K562 (cell line): ENCODE measurements at regions not wholly inside any gene's neighbourhood (a gene's known extent, or its start where the extent isn't known, plus 50 kb on each side); places are given as distances from the start of the nearest gene placed in this dataset.

Source experiments
- ATAC-seq: fragments of 200-7000 bp; cut with Tn5 transposase; 3 replicates; pipeline ENCODE4 v1.9.1; 2020; ENCODE audit warnings: moderate library complexity
- BruUV-seq: library from RNA; stranded (reverse); fragments of 400-500 nt; replicated peaks from 2 replicates; lab custom pipeline; 2021; lab: Mats Ljungman, UMichigan
- CTCF ChIA-PET: fragments of 300-600 bp; formaldehyde crosslinking; extraction: SDS; loops from one replicate; lab custom pipeline; 2021; ENCODE audit warnings: low intra/inter-chr PET ratio; lab: Yijun Ruan, JAX
- POLR2A ChIA-PET: fragments of 300-600, 350-650 bp; sonication (Branson Sonifier 250); formaldehyde crosslinking; extraction: SDS; loops from one replicate; lab custom pipeline; 2021; ENCODE audit warnings: antibody characterized with exemption, inconsistent platforms; lab: Yijun Ruan, JAX
- DNase-seq, 4 experiments: peaks; one replicate each; pipeline versions ENCODE4 v3.0.0 to v3.0.0-alpha.2; 2011 to 2018; ENCODE audit warnings: low spot score in 3 of 4, mixed read lengths in 3 of 4; ENCODE audit errors: extremely low read depth in 1 of 4
- FAIRE-seq: peaks from 2 replicates; lab custom pipeline; 2011; peaks lifted over from hg19 to GRCh38; lab: Jason Lieb, UNC
- H2AFZ ChIP-seq: 2 replicates; pipeline ENCODE4 v1.6.0; 2011; ENCODE audit warnings: low read depth, low read length, control low read depth, inconsistent platforms
- H3K27ac ChIP-seq: fragments of 200-600 bp; 3 replicates; pipeline ENCODE4 v1.8.0; 2011; ENCODE audit warnings: low read depth, mild to moderate bottlenecking, control low read depth, inconsistent platforms, low read length, moderate library complexity, mixed read lengths; ENCODE audit errors: extremely low read depth
- H3K27me3 ChIP-seq, 2 experiments: fragments of 300-600 bp in 1 of 2; 2 replicates in 1 of 2; 3 replicates in 1 of 2; pipeline versions ENCODE4 v1.6.0 to v1.8.0; 2011; ENCODE audit warnings: inconsistent platforms in 2 of 2, low read length in 2 of 2, mild to moderate bottlenecking in 1 of 2, mixed read lengths in 1 of 2, moderate library complexity in 1 of 2; ENCODE audit not compliant: control insufficient read depth in 2 of 2, insufficient read depth in 2 of 2
- H3K36me3 ChIP-seq: fragments of 300-600 bp; 3 replicates; pipeline ENCODE4 v1.8.0; 2011; ENCODE audit warnings: mild to moderate bottlenecking, low read length, inconsistent platforms; ENCODE audit not compliant: control insufficient read depth, insufficient read depth
- H3K4me1 ChIP-seq, 2 experiments: fragments of 200-600 bp in 1 of 2; replicated peaks in 1 of 2; 2 replicates in 1 of 2; 3 replicates in 1 of 2; pipeline versions ENCODE4 v1.5.1 to v1.8.0; 2011; ENCODE audit warnings: inconsistent platforms in 2 of 2, low read length in 2 of 2, mild to moderate bottlenecking in 1 of 2, mixed read lengths in 1 of 2, moderate library complexity in 1 of 2; ENCODE audit not compliant: control insufficient read depth in 2 of 2, insufficient read depth in 2 of 2
- H3K4me2 ChIP-seq: 2 replicates; pipeline ENCODE4 v1.6.1; 2011; ENCODE audit warnings: low read length, control low read depth, inconsistent platforms, mixed read lengths; ENCODE audit not compliant: insufficient read depth
- H3K4me3 ChIP-seq: fragments of 200-600 bp; sonication (generic), shearing (Covaris generic); 2 replicates; pipeline ENCODE4 v1.5.1; 2016; ENCODE audit warnings: control low read depth, inconsistent platforms
- H3K79me2 ChIP-seq: fragments of 200-600 bp; 3 replicates; pipeline ENCODE4 v1.8.0; 2011; ENCODE audit warnings: low read length, inconsistent platforms; ENCODE audit not compliant: control insufficient read depth, insufficient read depth
- H3K9ac ChIP-seq, 2 experiments: 2 replicates each; pipeline versions ENCODE4 v1.6.0 to v1.6.1; 2011; ENCODE audit warnings: low read depth in 2 of 2, low read length in 2 of 2, control low read depth in 1 of 2, inconsistent platforms in 1 of 2, mild to moderate bottlenecking in 1 of 2, mixed read lengths in 1 of 2; ENCODE audit not compliant: insufficient read depth in 1 of 2
- H3K9me1 ChIP-seq: one replicate; pipeline ENCODE4 v1.6.0; 2011; ENCODE audit warnings: inconsistent platforms, mild to moderate bottlenecking, low read length, moderate library complexity; ENCODE audit not compliant: control insufficient read depth, insufficient read depth
- H3K9me3 ChIP-seq: replicated peaks from 2 replicates; pipeline ENCODE4 v1.5.1; 2011; ENCODE audit warnings: low read depth, low read length, inconsistent platforms; ENCODE audit not compliant: control insufficient read depth, insufficient read depth
- H4K20me1 ChIP-seq: replicated peaks from 2 replicates; pipeline ENCODE4 v1.6.1; 2011; ENCODE audit warnings: low read length, inconsistent platforms, mixed read lengths; ENCODE audit not compliant: control insufficient read depth, insufficient read depth
- CBX2 ChIP-seq: fragments of 200-600 bp; sonication (generic); IDR thresholded peaks from one replicate; pipeline ENCODE4 v1.6.1; 2012; ENCODE audit warnings: mild to moderate bottlenecking, low read length, inconsistent platforms; ENCODE audit not compliant: insufficient read depth, poor library complexity, severe bottlenecking
- CBX3 ChIP-seq, 2 experiments: IDR thresholded peaks; 1 replicate in 1 of 2; 2 replicates in 1 of 2; pipeline ENCODE4 v1.6.1; 2012; ENCODE audit warnings: inconsistent platforms in 2 of 2, low read length in 2 of 2, borderline replicate concordance in 1 of 2, control low read depth in 1 of 2
- CHD4 ChIP-seq: fragments of 200-600 bp; sonication (generic); IDR thresholded peaks from 3 replicates; pipeline ENCODE4 v1.6.1; 2012; ENCODE audit warnings: low read depth, mild to moderate bottlenecking, mixed read lengths, low read length, inconsistent platforms; ENCODE audit not compliant: insufficient read depth, insufficient replicate concordance, poor library complexity, severe bottlenecking
- E4F1 ChIP-seq: fragments of 250-450 bp; sonication (Bioruptor Pico); IDR thresholded peaks from 2 replicates; pipeline ENCODE4 v1.5.0; 2021; ENCODE audit warnings: mild to moderate bottlenecking, borderline replicate concordance
- GATAD2A ChIP-seq: fragments of 450-650 bp; IDR thresholded peaks from 2 replicates; pipeline ENCODE4 v1.6.1; 2017
- HINFP ChIP-seq: fragments of 450-650 bp; conservative IDR thresholded peaks from 2 replicates; pipeline ENCODE4 v1.6.1; 2016; ENCODE audit warnings: missing genetic modification characterization, low read depth, mild to moderate bottlenecking, control low read depth, missing compliant biosample characterization
- HIVEP1 ChIP-seq: fragments of 250-450 bp; sonication (Bioruptor Pico); IDR thresholded peaks from 2 replicates; pipeline ENCODE4 v1.4.0; 2020; ENCODE audit warnings: mild to moderate bottlenecking
- HNRNPUL1 ChIP-seq: fragments of 200-400 bp; formaldehyde crosslinking; IDR thresholded peaks from 2 replicates; pipeline ENCODE4 v1.6.1; 2017; ENCODE audit warnings: low read length
- POLR2AphosphoS2 ChIP-seq: IDR thresholded peaks from 2 replicates; pipeline ENCODE4 v1.6.1; 2012; ENCODE audit warnings: low read length, improper control_type of control experiment
- SMARCA5 ChIP-seq: fragments of 450-650 bp; IDR thresholded peaks from 2 replicates; pipeline ENCODE4 v1.6.1; 2016
- ZNF134 ChIP-seq: fragments of 250-450 bp; sonication (Bioruptor Pico); conservative IDR thresholded peaks from 2 replicates; pipeline ENCODE4 v1.4.0; 2020
- ZNF280A ChIP-seq: fragments of 450-650 bp; IDR thresholded peaks from 2 replicates; pipeline ENCODE4 v1.6.1; 2018; ENCODE audit warnings: mild to moderate bottlenecking, low read depth; ENCODE audit not compliant: partially characterized antibody
- ZNF445 ChIP-seq: fragments of 250-450 bp; sonication (Bioruptor Pico); IDR thresholded peaks from 2 replicates; pipeline ENCODE4 v1.4.0; 2020; ENCODE audit warnings: low read depth, mild to moderate bottlenecking, moderate library complexity
- WGBS: fragments of 100-300 bp; shearing (Covaris generic); methylation state at CpG from one replicate; pipeline ENCODE4 v1.1.6; 2016; ENCODE audit warnings: low coverage, mixed read lengths; ENCODE audit not compliant: insufficient coverage; ENCODE audit errors: missing lambda C conversion rate; 5-methylcytosine and 5-hydroxymethylcytosine counted together
- in situ Hi-C: fragments of 300-500 bp; cut with MboI; formaldehyde crosslinking; loops from 4 replicates; pipeline ENCODE4 v1.15.0; 2018; ENCODE audit warnings: inconsistent platforms, mixed read lengths
- intact Hi-C: fragments of 100-400 bp; cut with micrococcal nuclease; formaldehyde crosslinking; loops from 2 replicates; pipeline ENCODE4 v1.14.2; 2022
- TF ChIP-seq, protein P1 (sequence below): fragments of 450-650 bp; IDR thresholded peaks from 2 replicates; pipeline ENCODE4 v1.6.1; 2016; ENCODE audit warnings: low read depth, mild to moderate bottlenecking, moderate library complexity

DNA sequence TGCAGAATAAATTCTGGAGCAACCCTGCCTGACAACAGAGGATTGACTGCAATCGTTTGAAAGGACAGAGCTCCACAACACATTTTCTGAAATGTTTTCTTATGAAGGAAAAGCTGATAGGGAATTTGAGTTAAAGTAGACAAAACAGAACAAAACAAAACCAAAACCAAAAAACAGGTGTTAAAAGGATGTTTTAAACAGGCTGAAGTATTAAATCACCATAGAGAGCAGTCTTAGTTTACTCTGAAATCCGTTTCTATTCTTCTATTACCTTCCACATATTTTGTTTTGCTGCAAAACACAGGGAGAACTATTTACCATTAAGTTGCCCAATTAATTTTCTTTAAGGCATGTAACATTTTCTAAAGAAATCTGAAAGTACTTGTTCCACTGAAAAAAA, 93.4 kb upstream of the MLIP start (continued):
- TF ChIP-seq ZNF280A (no peak), HINFP (tag) (no peak), HIVEP1 (CRISPR knock-in tag) (no peak), CBX2 (no peak), CHD4 (no peak)

DNA sequence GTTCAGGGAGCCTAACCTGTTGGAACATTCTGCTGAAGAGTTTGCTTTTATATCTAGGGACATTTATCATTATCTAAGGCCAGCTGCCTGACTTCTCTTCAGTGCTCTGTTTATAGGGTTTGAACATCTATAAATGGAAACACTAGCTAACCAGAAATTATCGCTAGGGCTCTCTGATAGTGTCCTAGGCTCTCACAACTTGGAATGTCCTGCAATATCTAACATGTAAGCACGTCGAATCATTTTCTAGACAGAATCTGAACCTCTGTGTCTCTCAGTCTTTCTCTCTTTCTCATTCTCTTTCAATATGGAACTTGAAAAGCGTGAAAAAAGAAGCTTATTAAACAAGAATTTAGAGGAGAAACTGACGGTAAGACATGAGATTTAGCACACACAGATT, 92.5 kb upstream of the MLIP start:
- H3K4me1 ChIP-seq, result no peaks in the 10 kb centered on the region
- H3K27me3 ChIP-seq, result no peaks in the 10 kb centered on the region
- TF ChIP-seq ZNF445 (CRISPR knock-in tag) (no peak), HNRNPUL1 (no peak), CBX3 (IDR thresholded peaks at IDR 0.05; ENCODE audit: borderline replicate concordance in 1 of 2, low read length in 2 of 2) (no peak), E4F1 (CRISPR knock-in tag) (no peak), SMARCA5 (no peak), ZNF134 (CRISPR knock-in tag) (no peak), GATAD2A (no peak), POLR2AphosphoS2 (no peak)
- TF ChIP-seq, protein P1, sequence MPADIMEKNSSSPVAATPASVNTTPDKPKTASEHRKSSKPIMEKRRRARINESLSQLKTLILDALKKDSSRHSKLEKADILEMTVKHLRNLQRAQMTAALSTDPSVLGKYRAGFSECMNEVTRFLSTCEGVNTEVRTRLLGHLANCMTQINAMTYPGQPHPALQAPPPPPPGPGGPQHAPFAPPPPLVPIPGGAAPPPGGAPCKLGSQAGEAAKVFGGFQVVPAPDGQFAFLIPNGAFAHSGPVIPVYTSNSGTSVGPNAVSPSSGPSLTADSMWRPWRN, result no peak
- TF ChIP-seq, all 486 proteins: peak for 0
- H3K36me3 ChIP-seq, result no peaks in the 10 kb centered on the region
- no TSS peak for BruUV-seq
- POLR2A ChIA-PET, result no interaction called here
- no peaks in the 10 kb centered on the region for H4K20me1 ChIP-seq
- H3K79me2 ChIP-seq, result no peaks in the 10 kb centered on the region
- no peak overlapping the region for H3K9ac ChIP-seq
- H3K4me3 ChIP-seq, result no peak overlapping the region
- in situ Hi-C loops (no loop called here), intact Hi-C loops (no loop called here)
- ATAC-seq, result no peak
- no peak overlapping the region for H3K4me2 ChIP-seq
- CTCF ChIA-PET, result no interaction called here
- H3K9me3 ChIP-seq, result no peaks in the 10 kb centered on the region
- no peak overlapping the region for H3K27ac ChIP-seq
- no peak for FAIRE-seq
- WGBS, result 0% methylated on average over 5 of the region's 5 CpGs
- no peak for DNase-seq
- no peak overlapping the region for H2AFZ ChIP-seq
- no peaks in the 10 kb centered on the region for H3K9me1 ChIP-seq
